ENCODE measurements at regions not wholly inside any gene's neighbourhood (a gene's known extent, or its start where the extent isn't known, plus 50 kb on each side); places are given as distances from the start of the nearest gene placed in this dataset.
"Not testable (repeated sequence)": the region's sequence is repeated elsewhere in the genome, so short reads cannot be mapped to it uniquely, and the experiment has no call there.

- DNase-seq = no peak
Measured at GRCh38 chr11:38700111-38700510, 2102.1 kb upstream of the RAG2 start.

- no peak for DNase-seq
Measured at GRCh38 chr11:38693306-38693705, 2095.3 kb upstream of the RAG2 start.

GRCh38 chr11:38690211-38690610, 2092.2 kb upstream of the RAG2 start:
- DNase-seq = not testable (repeated sequence)

GRCh38 chr11:38687008-38687407, 2089.0 kb upstream of the RAG2 start:
- no peak for DNase-seq

GRCh38 chr11:38683484-38683883, 2085.4 kb upstream of the RAG2 start:
- DNase-seq = no peak

- no peak for DNase-seq
Measured at GRCh38 chr11:38680746-38681145, 2082.7 kb upstream of the RAG2 start.

GRCh38 chr11:38680166-38680565, 2082.1 kb upstream of the RAG2 start:
- DNase-seq = no peak

GRCh38 chr11:38672445-38672844, 2074.4 kb upstream of the RAG2 start:
- no peak for DNase-seq

GRCh38 chr11:38667359-38667758, 2069.3 kb upstream of the RAG2 start:
- no peak for DNase-seq

GRCh38 chr11:38648604-38649003, 2050.6 kb upstream of the RAG2 start:
- no peak for DNase-seq

- no peak for DNase-seq
Measured at GRCh38 chr11:38646382-38646781, 2048.3 kb upstream of the RAG2 start.

- DNase-seq = no peak
Measured at GRCh38 chr11:38640854-38641253, 2042.8 kb upstream of the RAG2 start.

- DNase-seq = no peak
Measured at GRCh38 chr11:38612701-38613100, 2014.7 kb upstream of the RAG2 start.

- DNase-seq = not testable (repeated sequence)
Measured at GRCh38 chr11:38601371-38601770, 2003.3 kb upstream of the RAG2 start.

- DNase-seq = no peak
Measured at GRCh38 chr11:38598418-38598817, 2000.4 kb upstream of the RAG2 start.

GRCh38 chr11:38595359-38596016, 1997.5 kb upstream of the RAG2 start:
- not testable (repeated sequence) for DNase-seq

GRCh38 chr11:38594895-38595294, 1996.9 kb upstream of the RAG2 start:
- DNase-seq = no peak

- no peak for DNase-seq
Measured at GRCh38 chr11:38593649-38594048, 1995.6 kb upstream of the RAG2 start.

GRCh38 chr11:38582756-38583155, 1984.7 kb upstream of the RAG2 start:
- DNase-seq = no peak

- DNase-seq = no peak
Measured at GRCh38 chr11:38582151-38582550, 1984.1 kb upstream of the RAG2 start.

GRCh38 chr11:38577769-38578168, 1979.7 kb upstream of the RAG2 start:
- DNase-seq = no peak

- DNase-seq = no peak
Measured at GRCh38 chr11:38562562-38562961, 1964.5 kb upstream of the RAG2 start.

- DNase-seq = no peak
Measured at GRCh38 chr11:38553148-38553547, 1955.1 kb upstream of the RAG2 start.

GRCh38 chr11:38547462-38547861, 1949.4 kb upstream of the RAG2 start:
- DNase-seq = no peak

- DNase-seq = no peak
Measured at GRCh38 chr11:38543986-38544385, 1946.0 kb upstream of the RAG2 start.

All from NCI-H526 treated with DMSO at 0.1 percent for 48 hours (cell line).